ENCODE measurements at regions not wholly inside any gene's neighbourhood (a gene's known extent, or its start where the extent isn't known, plus 50 kb on each side); places are given as distances from the start of the nearest gene placed in this dataset.

GRCh38 chr21:39060485-39061083, 122.7 kb downstream of the PSMG1 start:
- no peak overlapping the region for H3K4me3 ChIP-seq (ENCODE audit: low read depth, low read length)
- H3K36me3 ChIP-seq (ENCODE audit: control insufficient read depth in 2 of 2, insufficient read depth in 1 of 2, low read length in 2 of 2) = no peaks in the 10 kb centered on the region
- TF ChIP-seq KLF16 (tag by site-specific recombination; IDR thresholded peaks at IDR 0.05) (no peak), ZNF341 (tag by site-specific recombination; IDR thresholded peaks at IDR 0.05; ENCODE audit: low read depth) (no peak), ELK4 (IDR thresholded peaks at IDR 0.05; ENCODE audit: borderline replicate concordance, low read depth, low read length) (no peak)
- TF ChIP-seq, protein P1, sequence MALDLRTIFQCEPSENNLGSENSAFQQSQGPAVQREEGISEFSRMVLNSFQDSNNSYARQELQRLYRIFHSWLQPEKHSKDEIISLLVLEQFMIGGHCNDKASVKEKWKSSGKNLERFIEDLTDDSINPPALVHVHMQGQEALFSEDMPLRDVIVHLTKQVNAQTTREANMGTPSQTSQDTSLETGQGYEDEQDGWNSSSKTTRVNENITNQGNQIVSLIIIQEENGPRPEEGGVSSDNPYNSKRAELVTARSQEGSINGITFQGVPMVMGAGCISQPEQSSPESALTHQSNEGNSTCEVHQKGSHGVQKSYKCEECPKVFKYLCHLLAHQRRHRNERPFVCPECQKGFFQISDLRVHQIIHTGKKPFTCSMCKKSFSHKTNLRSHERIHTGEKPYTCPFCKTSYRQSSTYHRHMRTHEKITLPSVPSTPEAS (tag by site-specific recombination; IDR thresholded peaks at IDR 0.05) = peak; percentile 98
- H3K4me1 ChIP-seq (ENCODE audit: control insufficient read depth, insufficient read depth, low read length) = no peaks in the 10 kb centered on the region
- POLR2A ChIA-PET = no interaction called here
- H3K27ac ChIP-seq (ENCODE audit: extremely low read depth, low read depth, low read length) = no peak overlapping the region
- H3K9me3 ChIP-seq (ENCODE audit: control insufficient read depth, insufficient read depth, low read depth, low read length) = no peaks in the 10 kb centered on the region
- CTCF ChIA-PET = interaction anchor here (0.6 kb wide), 1 partner anchor 1221 kb away, joined by 3 read pairs; no protein-coding TSS in a partner anchor

DNA sequence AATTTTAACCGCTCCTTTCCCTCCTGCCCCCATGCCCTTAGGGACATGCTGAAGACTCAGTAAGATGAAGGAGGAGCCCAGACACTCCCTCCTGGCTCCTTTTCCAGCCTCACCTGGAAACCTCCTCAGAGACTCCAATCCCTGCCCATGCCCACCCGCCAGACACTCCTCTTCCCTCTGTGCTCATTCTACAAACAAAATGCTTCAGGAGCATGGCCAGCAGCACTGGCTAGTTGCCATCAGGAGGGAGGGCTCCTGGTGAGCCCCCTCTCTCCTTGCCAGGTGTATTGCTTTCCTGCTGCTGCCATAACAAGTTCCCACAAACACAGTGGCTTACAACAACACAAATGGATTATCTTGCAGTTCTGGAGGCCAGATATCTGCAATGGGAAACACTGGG, 126.1 kb downstream of the PSMG1 start:
- Histone ChIP-seq H3K4me3 (ENCODE audit: low read depth, low read length) (no peak overlapping the region), H3K9me3 (ENCODE audit: control insufficient read depth, insufficient read depth, low read depth, low read length) (no peaks in the 10 kb centered on the region), H3K4me1 (ENCODE audit: control insufficient read depth, insufficient read depth, low read length) (no peaks in the 10 kb centered on the region), H3K27ac (ENCODE audit: extremely low read depth, low read depth, low read length) (no peak overlapping the region), H3K36me3 (ENCODE audit: control insufficient read depth in 2 of 2, insufficient read depth in 1 of 2, low read length in 2 of 2) (no peaks in the 10 kb centered on the region)
- CTCF ChIA-PET = no interaction called here
- no peak for TF ChIP-seq ZNF10 (tag by site-specific recombination; IDR thresholded peaks at IDR 0.05)
- peak; percentile 48 for TF ChIP-seq ZIC2 (tag by site-specific recombination; IDR thresholded peaks at IDR 0.05)
- POLR2A ChIA-PET = no interaction called here

- Histone ChIP-seq H3K4me3 (ENCODE audit: low read depth, low read length) (no peak overlapping the region), H3K27ac (ENCODE audit: extremely low read depth, low read depth, low read length) (no peak overlapping the region), H3K9me3 (ENCODE audit: control insufficient read depth, insufficient read depth, low read depth, low read length) (no peaks in the 10 kb centered on the region), H3K36me3 (ENCODE audit: control insufficient read depth in 2 of 2, insufficient read depth in 1 of 2, low read length in 2 of 2) (no peaks in the 10 kb centered on the region), H3K4me1 (ENCODE audit: control insufficient read depth, insufficient read depth, low read length) (no peaks in the 10 kb centered on the region)
- peak; percentile 25; the same call in 1 of the 2 replicates for TF ChIP-seq TCF7L2 (IDR thresholded peaks at IDR 0.05; ENCODE audit: borderline replicate concordance, low read depth, low read length)
- TF ChIP-seq, protein P2, sequence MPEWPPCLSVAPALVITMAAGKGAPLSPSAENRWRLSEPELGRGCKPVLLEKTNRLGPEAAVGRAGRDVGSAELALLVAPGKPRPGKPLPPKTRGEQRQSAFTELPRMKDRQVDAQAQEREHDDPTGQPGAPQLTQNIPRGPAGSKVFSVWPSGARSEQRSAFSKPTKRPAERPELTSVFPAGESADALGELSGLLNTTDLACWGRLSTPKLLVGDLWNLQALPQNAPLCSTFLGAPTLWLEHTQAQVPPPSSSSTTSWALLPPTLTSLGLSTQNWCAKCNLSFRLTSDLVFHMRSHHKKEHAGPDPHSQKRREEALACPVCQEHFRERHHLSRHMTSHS (tag by site-specific recombination; IDR thresholded peaks at IDR 0.05) = no peak
- CTCF ChIA-PET = interaction anchor here (1.1 kb wide), 1 partner anchor 20 kb away, joined by 3 read pairs; no protein-coding TSS in a partner anchor
- POLR2A ChIA-PET = no interaction called here
Measured at GRCh38 chr21:39056636-39057035, 126.6 kb downstream of the PSMG1 start.

DNA sequence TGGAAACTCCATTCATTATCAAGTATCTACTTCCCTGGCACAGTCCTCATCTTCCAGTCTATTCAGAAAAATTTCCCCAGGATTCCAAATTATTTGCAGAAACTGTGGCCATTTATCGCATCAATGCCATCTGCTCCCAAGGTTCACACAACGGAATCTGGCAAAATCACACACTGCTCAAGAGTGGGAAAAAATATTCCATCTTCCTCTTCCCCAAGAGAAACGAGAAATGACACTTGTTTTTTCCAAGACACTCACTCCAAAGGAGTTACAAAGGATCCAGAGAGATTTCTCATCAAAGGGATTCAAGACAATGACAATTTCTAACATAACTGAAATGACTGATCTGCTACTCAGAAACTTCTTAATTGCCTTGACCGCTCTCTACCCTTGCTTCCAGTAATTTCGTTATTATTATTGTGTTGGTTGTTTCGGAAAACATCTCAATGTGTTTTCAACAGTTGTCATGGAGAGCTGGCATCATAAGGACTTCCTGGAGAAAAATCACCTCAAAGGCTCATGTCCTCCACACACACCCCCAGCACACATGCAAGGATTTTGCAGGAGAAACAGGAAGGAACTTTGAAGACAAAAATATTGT, 128.0 kb downstream of the PSMG1 start:
- H3K27ac ChIP-seq (ENCODE audit: extremely low read depth, low read depth, low read length) = no peak overlapping the region
- H3K9me3 ChIP-seq (ENCODE audit: control insufficient read depth, insufficient read depth, low read depth, low read length) = no peaks in the 10 kb centered on the region
- no peaks in the 10 kb centered on the region for H3K4me1 ChIP-seq (ENCODE audit: control insufficient read depth, insufficient read depth, low read length)
- ChIA-PET POLR2A (no interaction called here), CTCF (interaction anchor here (0.9 to 1.1 kb wide), 3 partner anchors 18 to 83 kb away, joined by 3 to 4 read pairs (median 3); no protein-coding TSS in a partner anchor)
- H3K36me3 ChIP-seq (ENCODE audit: control insufficient read depth in 2 of 2, insufficient read depth in 1 of 2, low read length in 2 of 2) = no peaks in the 10 kb centered on the region
- H3K4me3 ChIP-seq (ENCODE audit: low read depth, low read length) = no peak overlapping the region
- TF ChIP-seq ZNF140 (tag by site-specific recombination; IDR thresholded peaks at IDR 0.05) (no peak), SCRT2 (tag by site-specific recombination; IDR thresholded peaks at IDR 0.05) (no peak), ZNF561 (tag by site-specific recombination; IDR thresholded peaks at IDR 0.05; ENCODE audit: borderline replicate concordance) (no peak), TRIM28 (IDR thresholded peaks at IDR 0.05; ENCODE audit: borderline replicate concordance, low read length) (no peak), ZNF404 (tag by site-specific recombination; IDR thresholded peaks at IDR 0.05) (no peak), ZNF266 (tag by site-specific recombination; IDR thresholded peaks at IDR 0.05; ENCODE audit: low read depth) (no peak), PRDM4 (tag by site-specific recombination; IDR thresholded peaks at IDR 0.05) (no peak), ZNF335 (tag by site-specific recombination; conservative IDR thresholded peaks at IDR 0.05) (no peak), ZNF530 (tag by site-specific recombination; IDR thresholded peaks at IDR 0.05; ENCODE audit: low read depth) (no peak), ZNF26 (tag by site-specific recombination; IDR thresholded peaks at IDR 0.05) (no peak), ZNF114 (tag by site-specific recombination; IDR thresholded peaks at IDR 0.05) (no peak), ZNF510 (tag by site-specific recombination; IDR thresholded peaks at IDR 0.05; ENCODE audit: insufficient replicate concordance) (no peak), BCL11B (tag by site-specific recombination; IDR thresholded peaks at IDR 0.05; ENCODE audit: low read depth) (no peak)
